DND-41 (cell line): ENCODE measurements at regions not wholly inside any gene's neighbourhood (a gene's known extent, or its start where the extent isn't known, plus 50 kb on each side); places are given as distances from the start of the nearest gene placed in this dataset.

Experiments
- CTCF ChIP-seq: IDR thresholded peaks from 2 replicates; pipeline ENCODE4 v1.5.1; 2012; ENCODE audit warnings: borderline replicate concordance, low read length, moderate library complexity, mild to moderate bottlenecking; ENCODE audit not compliant: poor library complexity, severe bottlenecking; ENCODE audit errors: extremely low read depth
- EZH2 ChIP-seq: IDR thresholded peaks from 3 replicates; pipeline ENCODE4 v1.6.1; 2012; ENCODE audit warnings: borderline replicate concordance, low read depth, mild to moderate bottlenecking, moderate library complexity, low read length, inconsistent platforms; ENCODE audit not compliant: severe bottlenecking

GRCh38 chr14:103231376-103232019 lies 102.5 kb upstream of the EIF5 start:
- TF ChIP-seq EZH2 (no peak), CTCF (no peak)
